ENCODE measurements at regions not wholly inside any gene's neighbourhood (a gene's known extent, or its start where the extent isn't known, plus 50 kb on each side); places are given as distances from the start of the nearest gene placed in this dataset.

- TF ChIP-seq, protein P1, sequence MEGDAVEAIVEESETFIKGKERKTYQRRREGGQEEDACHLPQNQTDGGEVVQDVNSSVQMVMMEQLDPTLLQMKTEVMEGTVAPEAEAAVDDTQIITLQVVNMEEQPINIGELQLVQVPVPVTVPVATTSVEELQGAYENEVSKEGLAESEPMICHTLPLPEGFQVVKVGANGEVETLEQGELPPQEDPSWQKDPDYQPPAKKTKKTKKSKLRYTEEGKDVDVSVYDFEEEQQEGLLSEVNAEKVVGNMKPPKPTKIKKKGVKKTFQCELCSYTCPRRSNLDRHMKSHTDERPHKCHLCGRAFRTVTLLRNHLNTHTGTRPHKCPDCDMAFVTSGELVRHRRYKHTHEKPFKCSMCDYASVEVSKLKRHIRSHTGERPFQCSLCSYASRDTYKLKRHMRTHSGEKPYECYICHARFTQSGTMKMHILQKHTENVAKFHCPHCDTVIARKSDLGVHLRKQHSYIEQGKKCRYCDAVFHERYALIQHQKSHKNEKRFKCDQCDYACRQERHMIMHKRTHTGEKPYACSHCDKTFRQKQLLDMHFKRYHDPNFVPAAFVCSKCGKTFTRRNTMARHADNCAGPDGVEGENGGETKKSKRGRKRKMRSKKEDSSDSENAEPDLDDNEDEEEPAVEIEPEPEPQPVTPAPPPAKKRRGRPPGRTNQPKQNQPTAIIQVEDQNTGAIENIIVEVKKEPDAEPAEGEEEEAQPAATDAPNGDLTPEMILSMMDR (IDR thresholded peaks at IDR 0.05; ENCODE audit: low read length): no peak
- TF ChIP-seq EZH2 (IDR thresholded peaks at IDR 0.05; ENCODE audit: borderline replicate concordance, low read length): no peak
Observed at GRCh38 chr5:161975350-161975749, 92.2 kb upstream of the GABRG2 start.

Data from OCI-LY1 (cell line).